Spleen (tissue), 11 donors: ENCODE measurements at regions not wholly inside any gene's neighbourhood (a gene's known extent, or its start where the extent isn't known, plus 50 kb on each side); places are given as distances from the start of the nearest gene placed in this dataset.

Experiments
- DNase-seq: peaks from one replicate; pipeline ENCODE4 v3.0.0-alpha.2; 2020
- H3K27ac ChIP-seq, 8 donors: fragments of 200-600 bp; sonication (generic) in 7 of 8; 1 replicate in 4 of 8; 2 replicates in 4 of 8; pipeline versions ENCODE4 v1.5.0 to v1.8.0; 2016 to 2021; ENCODE audit warnings: inconsistent platforms in 4 of 8, mild to moderate bottlenecking in 4 of 8, moderate library complexity in 1 of 8
- H3K27me3 ChIP-seq, 7 donors: fragments of 200-600 bp; sonication (generic) in 6 of 7; replicated peaks in 1 of 7; 1 replicate in 4 of 7; 2 replicates in 3 of 7; pipeline versions ENCODE4 v1.5.0 to v1.8.0; 2016 to 2021; ENCODE audit warnings: inconsistent platforms in 3 of 7, mild to moderate bottlenecking in 1 of 7
- H3K36me3 ChIP-seq, 6 donors: fragments of 200-600 bp; sonication (generic) in 5 of 6; 1 replicate in 4 of 6; 2 replicates in 2 of 6; pipeline versions ENCODE4 v1.5.0 to v1.8.0; 2016 to 2021; ENCODE audit warnings: inconsistent platforms in 2 of 6
- H3K4me1 ChIP-seq, 6 donors: fragments of 200-600 bp; sonication (generic) in 5 of 6; 1 replicate in 3 of 6; 2 replicates in 3 of 6; pipeline versions ENCODE4 v1.5.0 to v1.8.0; 2016 to 2021; ENCODE audit warnings: inconsistent platforms in 3 of 6
- H3K4me3 ChIP-seq, 8 donors: fragments of 200-600 bp; sonication (generic) in 7 of 8; 1 replicate in 4 of 8; 2 replicates in 4 of 8; pipeline versions ENCODE4 v1.5.0 to v1.8.0; 2016 to 2021; ENCODE audit warnings: inconsistent platforms in 4 of 8, mild to moderate bottlenecking in 4 of 8, moderate library complexity in 2 of 8
- H3K9me3 ChIP-seq, 8 donors: fragments of 200-600 bp; sonication (generic) in 7 of 8; 1 replicate in 4 of 8; 2 replicates in 4 of 8; pipeline versions ENCODE4 v1.5.0 to v1.8.0; 2016 to 2021; ENCODE audit warnings: inconsistent platforms in 4 of 8
- CTCF ChIP-seq, 11 experiments: fragments of 200-600 bp in 7 of 11; fragments of 450-650 bp in 4 of 11; sonication (generic) in 4 of 11; IDR thresholded peaks in 8 of 11; conservative IDR thresholded peaks in 3 of 11; 1 replicate in 7 of 11; 2 replicates in 4 of 11; pipeline versions ENCODE4 v1.4.0 to v1.8.0; 2016 to 2021; ENCODE audit warnings: antibody characterized with exemption in 11 of 11, inconsistent platforms in 4 of 11, mild to moderate bottlenecking in 1 of 11
- POLR2A ChIP-seq, 3 donors: fragments of 450-650 bp; IDR thresholded peaks; one replicate each; pipeline ENCODE4 v1.5.1; 2017; ENCODE audit warnings: antibody characterized with exemption in 3 of 3, mild to moderate bottlenecking in 1 of 3
- POLR2AphosphoS5 ChIP-seq, 3 donors: sonication (generic); formaldehyde crosslinking; IDR thresholded peaks; one replicate each; pipeline ENCODE4 v1.5.1; 2017; ENCODE audit warnings: antibody characterized with exemption in 3 of 3
- WGBS, 5 donors: extraction: QIAGEN DNeasy Blood & Tissue Kit in 3 of 5; methylation state at CpG; one replicate each; pipeline versions ENCODE4 v1.1.5 to v1.1.7; 2013 to 2018; 5-methylcytosine and 5-hydroxymethylcytosine counted together
- intact Hi-C: fragments of 100-400 bp; cut with DNase I; formaldehyde crosslinking; loops from one replicate; pipeline ENCODE4 v1.15.0; 2023; ENCODE audit warnings: low total_unique reads
- donor health status: healthy with polysubstance abuse.
- donor health status: DM: no; HTN: no; CAD: no; lungs with moderate emphysema.
- donor health status: DM: no; HTN: no; CAD: no.
- donor health status: Bipolar disorder and iron deficiency.
- donor health status: healthy.
- donor health status: DM: no; HTN: no; CAD: no.
- donor health status: DM: yes; HTN: yes; CAD: no.

- Histone ChIP-seq H3K4me3 (no peak overlapping the region), H3K27me3 (peaks cover 0 to 47% (median 0%) of the 10 kb centered on the region in 7 donors), H3K27ac (no peak overlapping the region), H3K36me3 (no peaks in the 10 kb centered on the region), H3K9me3 (no peaks in the 10 kb centered on the region), H3K4me1 (peaks cover 0 to 31% (median 23%) of the 10 kb centered on the region in 6 donors)
- TF ChIP-seq POLR2AphosphoS5 (IDR thresholded peaks at IDR 0.05) (no peak), POLR2A (IDR thresholded peaks at IDR 0.05) (no peak)
- WGBS, 5 donors = 72 to 89% (median 75%) methylated on average over 15 to 16 of the region's 16 CpGs
- intact Hi-C loops = no loop called here
- no peak for DNase-seq
These were observed 167.9 kb upstream of the B3GAT1 start for GRCh38 chr11:134579724-134580609.

GRCh38 chr11:134578807-134579723 is 167.0 kb upstream of the B3GAT1 start:
- TF ChIP-seq POLR2AphosphoS5 (IDR thresholded peaks at IDR 0.05) = no peak
- no peak for TF ChIP-seq POLR2A (IDR thresholded peaks at IDR 0.05)
- no peak for TF ChIP-seq CTCF (IDR thresholded peaks at IDR 0.05 in 8 of 11, conservative IDR thresholded peaks at IDR 0.05 in 3 of 11)
- peaks cover 0 to 47% (median 0%) of the 10 kb centered on the region in 7 donors for H3K27me3 ChIP-seq
- no peaks in the 10 kb centered on the region for H3K36me3 ChIP-seq
- intact Hi-C loops = no loop called here
- WGBS, 5 donors = 76 to 88% (median 81%) methylated on average over 22 of the region's 22 CpGs
- no peak overlapping the region for H3K27ac ChIP-seq
- peaks cover 0 to 22% (median 15%) of the 10 kb centered on the region in 6 donors for H3K4me1 ChIP-seq
- no peaks in the 10 kb centered on the region for H3K9me3 ChIP-seq
- no peak for DNase-seq
- no peak overlapping the region for H3K4me3 ChIP-seq

- WGBS, 5 donors = 66 to 78% (median 75%) methylated on average over 13 of the region's 13 CpGs
- TF ChIP-seq CTCF (IDR thresholded peaks at IDR 0.05 in 8 of 11, conservative IDR thresholded peaks at IDR 0.05 in 3 of 11) (no peak), POLR2A (IDR thresholded peaks at IDR 0.05) (no peak), POLR2AphosphoS5 (IDR thresholded peaks at IDR 0.05) (no peak)
- Histone ChIP-seq H3K4me1 (peaks cover 0 to 10% (median 3%) of the 10 kb centered on the region in 6 donors), H3K36me3 (no peaks in the 10 kb centered on the region), H3K27me3 (peaks cover 0 to 47% (median 0%) of the 10 kb centered on the region in 7 donors), H3K4me3 (no peak overlapping the region), H3K27ac (no peak overlapping the region), H3K9me3 (no peaks in the 10 kb centered on the region)
- DNase-seq = no peak
- intact Hi-C loops = no loop called here
These were observed 165.8 kb upstream of the B3GAT1 start for GRCh38 chr11:134577751-134578395.

GRCh38 chr11:134576721-134577171 is 164.7 kb upstream of the B3GAT1 start:
- no peaks in the 10 kb centered on the region for H3K9me3 ChIP-seq
- no peaks in the 10 kb centered on the region for H3K4me1 ChIP-seq
- WGBS, 5 donors = 77 to 87% (median 79%) methylated on average over 5 to 8 of the region's 8 CpGs
- no peak for DNase-seq
- H3K27me3 ChIP-seq = peaks cover 0 to 41% (median 0%) of the 10 kb centered on the region in 7 donors
- intact Hi-C loops = no loop called here
- TF ChIP-seq CTCF (IDR thresholded peaks at IDR 0.05 in 8 of 11, conservative IDR thresholded peaks at IDR 0.05 in 3 of 11) (no peak), POLR2AphosphoS5 (IDR thresholded peaks at IDR 0.05) (no peak), POLR2A (IDR thresholded peaks at IDR 0.05) (no peak)
- no peak overlapping the region for H3K27ac ChIP-seq
- no peaks in the 10 kb centered on the region for H3K36me3 ChIP-seq
- H3K4me3 ChIP-seq = no peak overlapping the region
